ENCODE measurements at regions not wholly inside any gene's neighbourhood (a gene's known extent, or its start where the extent isn't known, plus 50 kb on each side); places are given as distances from the start of the nearest gene placed in this dataset.

GRCh38 chr5:110105692-110106091, 416.0 kb downstream of the MAN2A1 start:
- no peak overlapping the region for H3K27ac ChIP-seq (ENCODE audit: insufficient read depth, low read depth, low read length)
- no peak overlapping the region for H3K4me3 ChIP-seq (replicated peaks in 1 of 3; ENCODE audit: insufficient read depth in 1 of 3, low read depth in 1 of 3, low read length in 3 of 3)
- no peaks in the 10 kb centered on the region for H3K27me3 ChIP-seq (ENCODE audit: control insufficient read depth in 2 of 2, insufficient read depth in 2 of 2, low read length in 2 of 2)
- no peaks in the 10 kb centered on the region for H3K4me1 ChIP-seq (ENCODE audit: control insufficient read depth, extremely low read depth, insufficient read depth, low read length)
- intact Hi-C loops (cut with micrococcal nuclease) = no loop called here
- no peak for DNase-seq (ENCODE audit: low read depth, low spot score)
- BruUV-seq (replicated peaks) = no TSS peak
- no peaks in the 10 kb centered on the region for H3K36me3 ChIP-seq (ENCODE audit: control insufficient read depth in 2 of 2, extremely low read depth in 1 of 2, insufficient read depth in 2 of 2, low read length in 2 of 2)
- H3K4me2 ChIP-seq (ENCODE audit: insufficient read depth, low read length) = no peak overlapping the region
- CTCF ChIA-PET = no interaction called here
- dilution Hi-C loops (cut with MboI; ENCODE audit: extremely low pct_ligation_motif_present, low sequenced_read_pairs) = no loop called here
- no peaks in the 10 kb centered on the region for H3K9me3 ChIP-seq (replicated peaks; ENCODE audit: control insufficient read depth, insufficient read depth, low read length)
- H2AFZ ChIP-seq (ENCODE audit: low read depth, low read length) = no peak overlapping the region
- no peaks in the 10 kb centered on the region for H4K20me1 ChIP-seq (replicated peaks; ENCODE audit: control insufficient read depth, extremely low read depth, insufficient read depth, low read length)
- no peaks in the 10 kb centered on the region for H3K9me1 ChIP-seq (replicated peaks; ENCODE audit: control insufficient read depth, extremely low read depth, insufficient read depth, low read length)
- H3K79me2 ChIP-seq (ENCODE audit: control insufficient read depth, insufficient read depth, low read length) = no peaks in the 10 kb centered on the region
- no peak overlapping the region for H3K9ac ChIP-seq (replicated peaks; ENCODE audit: extremely low read depth, insufficient read depth, low read length)
- no peak for TF ChIP-seq POLR2AphosphoS5 (IDR thresholded peaks at IDR 0.05; ENCODE audit: insufficient read depth, low read depth, low read length)
- TF ChIP-seq GATA2 (IDR thresholded peaks at IDR 0.05; ENCODE audit: insufficient read depth, insufficient read length, low read depth, low read length) = no peak
- no peak for TF ChIP-seq POLR2A (IDR thresholded peaks at IDR 0.05; ENCODE audit: low read depth, low read length)
- no peak for TF ChIP-seq MYC (IDR thresholded peaks at IDR 0.05; ENCODE audit: low read depth, low read length)
- TF ChIP-seq CTCF (IDR thresholded peaks at IDR 0.05; ENCODE audit: extremely low read depth in 1 of 2, insufficient read depth in 1 of 2, low read depth in 1 of 2, low read length in 2 of 2) = no peak
- TF ChIP-seq, protein P1, sequence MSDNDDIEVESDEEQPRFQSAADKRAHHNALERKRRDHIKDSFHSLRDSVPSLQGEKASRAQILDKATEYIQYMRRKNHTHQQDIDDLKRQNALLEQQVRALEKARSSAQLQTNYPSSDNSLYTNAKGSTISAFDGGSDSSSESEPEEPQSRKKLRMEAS (IDR thresholded peaks at IDR 0.05; ENCODE audit: insufficient read depth, insufficient read length) = no peak
- TF ChIP-seq FOS (IDR thresholded peaks at IDR 0.05; ENCODE audit: borderline replicate concordance, insufficient read depth, low read length) = no peak
- TF ChIP-seq EZH2 (IDR thresholded peaks at IDR 0.05; ENCODE audit: borderline replicate concordance, low read depth, low read length, severe bottlenecking) = no peak
- no peak for TF ChIP-seq JUN (IDR thresholded peaks at IDR 0.05; ENCODE audit: borderline replicate concordance, insufficient read depth, insufficient read length, low read depth)
- POLR2A ChIA-PET = no interaction called here
- FAIRE-seq = no peak

Measured in endothelial cell of umbilical vein (primary cell).